Transverse colon (tissue), 4 donors: ENCODE measurements at regions not wholly inside any gene's neighbourhood (a gene's known extent, or its start where the extent isn't known, plus 50 kb on each side); places are given as distances from the start of the nearest gene placed in this dataset.

Experiments used
- DNase-seq: peaks from one replicate; pipeline ENCODE4 v3.0.0-alpha.2; 2019
- H3K27ac ChIP-seq, 4 donors: fragments of 200-600 bp; sonication (generic); 2 replicates each; pipeline ENCODE4 v1.5.1; 2016 to 2018; ENCODE audit warnings: inconsistent platforms in 4 of 4
- H3K27me3 ChIP-seq: fragments of 200-600 bp; sonication (generic); 2 replicates; pipeline ENCODE4 v1.5.1; 2017; ENCODE audit warnings: inconsistent platforms
- H3K36me3 ChIP-seq, 4 donors: fragments of 200-600 bp; sonication (generic); 2 replicates each; pipeline ENCODE4 v1.5.1; 2017 to 2019; ENCODE audit warnings: inconsistent platforms in 4 of 4
- H3K4me1 ChIP-seq, 4 donors: fragments of 200-600 bp; sonication (generic); 2 replicates each; pipeline ENCODE4 v1.5.1; 2017 to 2020; ENCODE audit warnings: inconsistent platforms in 4 of 4
- H3K4me3 ChIP-seq, 4 donors: fragments of 200-600 bp; sonication (generic); 1 replicate in 1 of 4; 2 replicates in 3 of 4; pipeline versions ENCODE4 v1.5.1 to v1.6.1; 2017 to 2019; ENCODE audit warnings: inconsistent platforms in 4 of 4
- H3K9me3 ChIP-seq, 2 donors: fragments of 200-600 bp; sonication (generic); 2 replicates each; pipeline ENCODE4 v1.5.1; 2017 to 2019; ENCODE audit warnings: inconsistent platforms in 2 of 2
- CTCF ChIP-seq, 5 experiments: fragments of 200-600 bp in 3 of 5; fragments of 450-650 bp in 2 of 5; sonication (generic) in 3 of 5; IDR thresholded peaks; 1 replicate in 2 of 5; 2 replicates in 3 of 5; pipeline ENCODE4 v1.5.1; 2016 to 2017; ENCODE audit warnings: antibody characterized with exemption in 5 of 5, inconsistent platforms in 3 of 5, mild to moderate bottlenecking in 2 of 5, moderate library complexity in 1 of 5
- EP300 ChIP-seq: sonication (generic); formaldehyde crosslinking; IDR thresholded peaks from one replicate; pipeline ENCODE4 v1.6.1; 2017; ENCODE audit warnings: antibody characterized with exemption, low read depth
- POLR2A ChIP-seq: fragments of 450-650 bp; IDR thresholded peaks from one replicate; pipeline ENCODE4 v1.6.1; 2016; ENCODE audit warnings: antibody characterized with exemption, mild to moderate bottlenecking, moderate library complexity
- POLR2AphosphoS5 ChIP-seq, 3 donors: sonication (generic); formaldehyde crosslinking; IDR thresholded peaks; one replicate each; pipeline ENCODE4 v1.6.1; 2016; ENCODE audit warnings: antibody characterized with exemption in 3 of 3
- WGBS, 2 donors: methylation state at CpG; one replicate each; pipeline ENCODE4 v1.1.5; 2018; ENCODE audit warnings: low coverage in 1 of 2; 5-methylcytosine and 5-hydroxymethylcytosine counted together
- in situ Hi-C, 4 donors: fragments of 200-750 bp; cut with MboI; loops; one replicate each; pipeline versions ENCODE4 v1.15.0 to v1.15.1; 2017; ENCODE audit warnings: low sequenced_read_pairs in 3 of 4, low pct_ligation_motif_present in 1 of 4, low pct_unique_long_range_greater_than_20kb in 1 of 4
- intact Hi-C: fragments of 100-400 bp; cut with DNase I; formaldehyde crosslinking; loops from one replicate; pipeline ENCODE4 v1.15.1; 2023; ENCODE audit warnings: low total_unique reads

- no peaks in the 10 kb centered on the region for H3K9me3 ChIP-seq
- no peaks in the 10 kb centered on the region for H3K27me3 ChIP-seq
- no peak overlapping the region for H3K4me3 ChIP-seq
- intact Hi-C loops: no loop called here
- TF ChIP-seq EP300 (no peak), CTCF (IDR thresholded peaks at IDR 0.05) (no peak), POLR2A (no peak), POLR2AphosphoS5 (IDR thresholded peaks at IDR 0.05) (no peak)
- H3K27ac ChIP-seq: no peak overlapping the region
- H3K4me1 ChIP-seq: no peaks in the 10 kb centered on the region
- 62% methylated on average over 7 of the region's 7 CpGs; no CpG with 5 or more reads in 1 of the 2 donors for WGBS, 2 donors
- H3K36me3 ChIP-seq: no peaks in the 10 kb centered on the region
- in situ Hi-C loops: no loop called here
- no peak for DNase-seq
Observed at GRCh38 chr5:170176916-170177315, 55.9 kb upstream of the C5orf58 start.

- no peaks in the 10 kb centered on the region for H3K4me1 ChIP-seq
- no peak for TF ChIP-seq POLR2AphosphoS5 (IDR thresholded peaks at IDR 0.05)
- no peak for TF ChIP-seq POLR2A
- no peaks in the 10 kb centered on the region for H3K27me3 ChIP-seq
- no peak overlapping the region for H3K27ac ChIP-seq
- no peak overlapping the region for H3K4me3 ChIP-seq
- no peaks in the 10 kb centered on the region for H3K36me3 ChIP-seq
- intact Hi-C loops (no loop called here), in situ Hi-C loops (no loop called here)
- no peaks in the 10 kb centered on the region for H3K9me3 ChIP-seq
- DNase-seq: no peak
- 81% methylated on average over 8 of the region's 8 CpGs; no CpG with 5 or more reads in 1 of the 2 donors for WGBS, 2 donors
Observed at GRCh38 chr5:170178814-170179213, 54.0 kb upstream of the C5orf58 start.

DNA sequence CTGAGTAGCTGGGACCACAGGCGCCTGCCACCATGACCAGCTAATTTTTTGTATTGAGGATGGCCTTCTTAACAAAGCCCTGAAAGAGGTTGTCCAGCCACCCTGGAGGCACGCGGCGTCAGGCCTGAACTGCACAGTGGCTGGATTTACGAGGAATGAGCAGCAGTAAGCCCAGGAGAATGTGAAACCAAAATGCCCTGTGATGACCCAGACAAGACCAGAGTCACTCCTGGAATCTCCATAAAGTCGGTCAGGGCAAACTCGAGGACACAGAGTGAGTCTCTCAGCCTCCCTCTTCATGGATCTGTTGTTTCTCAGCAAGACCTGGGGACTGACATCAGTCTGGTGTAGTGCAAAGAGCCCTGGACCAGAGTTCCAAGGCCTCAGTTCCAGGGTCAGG lies 53.2 kb upstream of the C5orf58 start:
- Histone ChIP-seq H3K27me3 (no peaks in the 10 kb centered on the region), H3K36me3 (no peaks in the 10 kb centered on the region), H3K4me1 (no peaks in the 10 kb centered on the region), H3K4me3 (no peak overlapping the region), H3K9me3 (no peaks in the 10 kb centered on the region), H3K27ac (no peak overlapping the region)
- intact Hi-C loops: no loop called here
- in situ Hi-C loops: loop anchor here in 2 of 4 donors (10.0 kb wide), 2 partner anchors 75 to 85 kb away; partner anchors contain the start of gene FOXI1 (in 1 of the 2)
- WGBS, 2 donors: 70% methylated on average over 7 of the region's 7 CpGs; no CpG with 5 or more reads in 1 of the 2 donors
- TF ChIP-seq POLR2AphosphoS5 (IDR thresholded peaks at IDR 0.05) (no peak), EP300 (no peak), POLR2A (no peak), CTCF (IDR thresholded peaks at IDR 0.05) (no peak)
- DNase-seq: no peak

GRCh38 chr5:170181902-170182301 lies 50.9 kb upstream of the C5orf58 start:
- WGBS, 2 donors: 87% methylated on average over 2 of the region's 2 CpGs; no CpG with 5 or more reads in 1 of the 2 donors
- no peaks in the 10 kb centered on the region for H3K27me3 ChIP-seq
- DNase-seq: no peak
- no peak overlapping the region for H3K27ac ChIP-seq
- intact Hi-C loops (no loop called here), in situ Hi-C loops (loop anchor here in 2 of 4 donors (10.0 kb wide), 2 partner anchors 77 to 87 kb away; partner anchors contain the start of gene FOXI1 (in 1 of the 2))
- no peaks in the 10 kb centered on the region for H3K36me3 ChIP-seq
- H3K9me3 ChIP-seq: no peaks in the 10 kb centered on the region
- no peaks in the 10 kb centered on the region for H3K4me1 ChIP-seq
- TF ChIP-seq EP300: no peak
- H3K4me3 ChIP-seq: no peak overlapping the region

GRCh38 chr5:170182491-170182890 lies 50.3 kb upstream of the C5orf58 start:
- no peak for DNase-seq
- H3K4me1 ChIP-seq: no peaks in the 10 kb centered on the region
- intact Hi-C loops: no loop called here
- TF ChIP-seq POLR2AphosphoS5 (IDR thresholded peaks at IDR 0.05): no peak
- no peak for TF ChIP-seq CTCF (IDR thresholded peaks at IDR 0.05)
- no peak for TF ChIP-seq EP300
- no peak for TF ChIP-seq POLR2A
- no peak overlapping the region for H3K4me3 ChIP-seq
- H3K9me3 ChIP-seq: no peaks in the 10 kb centered on the region
- H3K36me3 ChIP-seq: no peaks in the 10 kb centered on the region
- WGBS, 2 donors: 70 to 83% methylated on average over 6 to 7 of the region's 7 CpGs
- in situ Hi-C loops: loop anchor here in 2 of 4 donors (10.0 kb wide), 2 partner anchors 78 to 88 kb away; partner anchors contain the start of gene FOXI1 (in 1 of the 2)
- no peak overlapping the region for H3K27ac ChIP-seq
- H3K27me3 ChIP-seq: no peaks in the 10 kb centered on the region
